GM12878 (cell line): ENCODE measurements at regions not wholly inside any gene's neighbourhood (a gene's known extent, or its start where the extent isn't known, plus 50 kb on each side); places are given as distances from the start of the nearest gene placed in this dataset.

Source experiments
- ATAC-seq: fragments of 200-7000 bp; cut with Tn5 transposase; 3 replicates; pipeline ENCODE4 v1.9.1; 2020; ENCODE audit warnings: mild to moderate bottlenecking, moderate library complexity
- BruUV-seq: library from RNA; stranded (reverse); fragments of 400-500 nt; replicated peaks from 2 replicates; lab custom pipeline; 2021; lab: Mats Ljungman, UMichigan
- CTCF ChIA-PET: fragments of 300-600 bp; sonication (Branson Sonifier 250); formaldehyde crosslinking; extraction: SDS; loops from one replicate; lab custom pipeline; 2021; ENCODE audit warnings: inconsistent platforms; lab: Yijun Ruan, JAX
- POLR2A ChIA-PET: fragments of 350-600 bp; formaldehyde crosslinking; extraction: SDS; loops from one replicate; lab custom pipeline; 2021; ENCODE audit warnings: inconsistent platforms; lab: Charles Lee
- RAD21 ChIA-PET: fragments of 300-600 bp; sonication (Branson Sonifier 250); formaldehyde crosslinking; loops from one replicate; lab custom pipeline; 2023; ENCODE audit warnings: antibody characterized with exemption; ENCODE audit not compliant: unreplicated experiment; lab: Charles Lee
- SMC1A ChIA-PET: fragments of 300-600 bp; sonication (Branson Sonifier 250); formaldehyde crosslinking; loops from one replicate; lab custom pipeline; 2023; ENCODE audit not compliant: unreplicated experiment, uncharacterized antibody; lab: Charles Lee
- DNase-seq: peaks from one replicate; pipeline ENCODE4 v3.0.0-alpha.2; 2011; ENCODE audit warnings: low read depth, low spot score
- FAIRE-seq: peaks from 3 replicates; lab custom pipeline; 2011; peaks lifted over from hg19 to GRCh38; lab: Jason Lieb, UNC
- H2AFZ ChIP-seq: 2 replicates; pipeline ENCODE4 v1.6.0; 2011; ENCODE audit warnings: low read depth, low read length, control low read depth; ENCODE audit not compliant: control insufficient read depth
- H3K27ac ChIP-seq: 2 replicates; pipeline ENCODE4 v1.5.1; 2011; ENCODE audit warnings: control low read depth; ENCODE audit not compliant: control insufficient read depth, insufficient read depth
- H3K27me3 ChIP-seq, 2 experiments: replicated peaks in 1 of 2; 2 replicates each; pipeline versions ENCODE4 v1.6.0 to v1.6.1; 2011; ENCODE audit warnings: low read length in 1 of 2; ENCODE audit not compliant: control insufficient read depth in 2 of 2, insufficient read depth in 2 of 2
- H3K36me3 ChIP-seq, 2 experiments: 2 replicates each; pipeline ENCODE4 v1.5.1; 2011; ENCODE audit warnings: low read length in 1 of 2; ENCODE audit not compliant: control insufficient read depth in 2 of 2, insufficient read depth in 2 of 2
- H3K4me1 ChIP-seq: 2 replicates; pipeline ENCODE4 v1.6.1; 2011; ENCODE audit warnings: mild to moderate bottlenecking, low read length, moderate library complexity, mixed read lengths; ENCODE audit not compliant: control insufficient read depth, insufficient read depth
- H3K4me2 ChIP-seq: 2 replicates; pipeline ENCODE4 v1.6.0; 2011; ENCODE audit warnings: control low read depth; ENCODE audit not compliant: control insufficient read depth, insufficient read depth
- H3K4me3 ChIP-seq: fragments of 200-600 bp; sonication (generic); 2 replicates; pipeline ENCODE4 v1.5.1; 2016
- H3K79me2 ChIP-seq: 2 replicates; pipeline ENCODE4 v1.6.0; 2011; ENCODE audit warnings: low read length; ENCODE audit not compliant: control insufficient read depth, insufficient read depth
- H3K9ac ChIP-seq: 2 replicates; pipeline ENCODE4 v1.8.0; 2011; ENCODE audit warnings: low read length, control low read depth, mixed read lengths; ENCODE audit not compliant: control insufficient read depth, insufficient read depth
- H3K9me3 ChIP-seq: replicated peaks from 3 replicates; pipeline ENCODE4 v1.5.1; 2011; ENCODE audit warnings: mild to moderate bottlenecking, low read length; ENCODE audit not compliant: control insufficient read depth, insufficient read depth
- H4K20me1 ChIP-seq: 2 replicates; pipeline ENCODE4 v1.6.0; 2011; ENCODE audit not compliant: control insufficient read depth, insufficient read depth
- ASH2L ChIP-seq: fragments of 300-600, 200-600 bp; sonication (generic); IDR thresholded peaks from 2 replicates; pipeline ENCODE4 v1.6.1; 2017; ENCODE audit warnings: low read depth, mild to moderate bottlenecking, borderline replicate concordance
- BCL11A ChIP-seq: IDR thresholded peaks from 2 replicates; pipeline ENCODE4 v1.6.1; 2011; ENCODE audit warnings: low read depth, low read length
- BCL3 ChIP-seq: IDR thresholded peaks from 2 replicates; pipeline ENCODE4 v1.6.1; 2011; ENCODE audit warnings: borderline replicate concordance, low read depth, mild to moderate bottlenecking, moderate library complexity, low read length; ENCODE audit not compliant: insufficient read depth, poor library complexity, severe bottlenecking
- BHLHE40 ChIP-seq, 2 experiments: fragments of 450-650 bp in 1 of 2; IDR thresholded peaks; 2 replicates each; pipeline ENCODE4 v1.6.1; 2011 to 2017; ENCODE audit warnings: low read depth in 2 of 2, borderline replicate concordance in 1 of 2, improper control_type of control experiment in 1 of 2, low read length in 1 of 2, mild to moderate bottlenecking in 1 of 2
- BMI1 ChIP-seq: fragments of 450-650 bp; IDR thresholded peaks from 2 replicates; pipeline ENCODE4 v1.6.1; 2016; ENCODE audit warnings: mild to moderate bottlenecking, moderate library complexity, borderline replicate concordance
- FOXM1 ChIP-seq: IDR thresholded peaks from 2 replicates; pipeline ENCODE4 v1.6.1; 2012; ENCODE audit warnings: low read depth, mild to moderate bottlenecking, inconsistent platforms, low read length, moderate library complexity
- HSF1 ChIP-seq: fragments of 150-350 bp; IDR thresholded peaks from 2 replicates; pipeline ENCODE4 v1.6.1; 2014; ENCODE audit warnings: mild to moderate bottlenecking, low read depth, low read length
- MTA2 ChIP-seq: fragments of 450-650 bp; IDR thresholded peaks from 2 replicates; pipeline ENCODE4 v1.6.1; 2016; ENCODE audit warnings: low read depth, mild to moderate bottlenecking, moderate library complexity
- NR2C2 ChIP-seq: IDR thresholded peaks from 2 replicates; pipeline ENCODE4 v1.6.1; 2011; ENCODE audit warnings: borderline replicate concordance, low read depth; ENCODE audit not compliant: control insufficient read depth, insufficient read length
- RELA ChIP-seq: fragments of 450-650 bp; IDR thresholded peaks from 2 replicates; pipeline ENCODE4 v1.8.0; 2014; ENCODE audit warnings: borderline replicate concordance; ENCODE audit not compliant: partially characterized antibody
- STAT1 ChIP-seq: fragments of 450-650 bp; conservative IDR thresholded peaks from 2 replicates; pipeline ENCODE4 v1.6.1; 2014; ENCODE audit warnings: antibody characterized with exemption, mild to moderate bottlenecking
- USF1 ChIP-seq: IDR thresholded peaks from 2 replicates; pipeline ENCODE4 v1.6.1; 2011; ENCODE audit warnings: borderline replicate concordance, low read depth, mild to moderate bottlenecking, moderate library complexity, mixed read lengths, low read length; ENCODE audit not compliant: insufficient read depth; ENCODE audit errors: extremely low read length
- WRNIP1 ChIP-seq: IDR thresholded peaks from 2 replicates; pipeline ENCODE4 v1.6.1; 2011; ENCODE audit warnings: low read depth, low read length, improper control_type of control experiment, borderline replicate concordance
- ZNF24 ChIP-seq: fragments of 450-650 bp; IDR thresholded peaks from 2 replicates; pipeline ENCODE4 v1.6.1; 2017; ENCODE audit warnings: antibody characterized with exemption, mild to moderate bottlenecking
- ZSCAN29 ChIP-seq: fragments of 450-650 bp; IDR thresholded peaks from 2 replicates; pipeline ENCODE4 v1.6.1; 2017; ENCODE audit warnings: mild to moderate bottlenecking, moderate library complexity
- WGBS: methylation state at CpG from one replicate; pipeline ENCODE4 v1.1.6; 2016; ENCODE audit warnings: low lambda C conversion rate; ENCODE audit not compliant: insufficient replicate concordance, insufficient coverage; ENCODE audit errors: missing lambda C conversion rate; 5-methylcytosine and 5-hydroxymethylcytosine counted together
- in situ Hi-C: fragments of 300-500 bp; cut with MboI; formaldehyde crosslinking; loops from 9 replicates; pipeline ENCODE4 v1.14.3; 2018; ENCODE audit warnings: mixed read lengths
- intact Hi-C: fragments of 100-400 bp; cut with micrococcal nuclease; formaldehyde crosslinking; loops from one replicate; pipeline ENCODE4 v1.14.2; 2022; ENCODE audit not compliant: unreplicated experiment

- TF ChIP-seq WRNIP1 (no peak), STAT1 (no peak)
- TF ChIP-seq, all 136 proteins: peak for 0
- H3K27me3 ChIP-seq = peaks cover 2 to 4% of the 10 kb centered on the region in 2 experiments; a peak in 2 of 4 replicates
- ChIA-PET CTCF (no interaction called here), SMC1A (no interaction called here), RAD21 (no interaction called here), POLR2A (no interaction called here)
- no peak overlapping the region for H3K4me2 ChIP-seq
- no peak overlapping the region for H3K9ac ChIP-seq
- no TSS peak for BruUV-seq
- no peaks in the 10 kb centered on the region for H3K9me3 ChIP-seq
- no peaks in the 10 kb centered on the region for H4K20me1 ChIP-seq
- DNase-seq (no peak), FAIRE-seq (no peak), ATAC-seq (no peak)
- no peak overlapping the region for H3K4me3 ChIP-seq
- no peaks in the 10 kb centered on the region for H3K79me2 ChIP-seq
- H3K36me3 ChIP-seq = no peaks in the 10 kb centered on the region
- WGBS = 55% methylated on average over 3 of the region's 3 CpGs
- no peak overlapping the region for H2AFZ ChIP-seq
- in situ Hi-C loops = no loop called here
- no peaks in the 10 kb centered on the region for H3K4me1 ChIP-seq
- intact Hi-C loops = no loop called here
- H3K27ac ChIP-seq = no peak overlapping the region
Measured at GRCh38 chr17:74062234-74062633, 141.2 kb upstream of the RPL38 start.

GRCh38 chr17:74063439-74063838 is 140.0 kb upstream of the RPL38 start:
- ChIA-PET CTCF (no interaction called here), POLR2A (no interaction called here), SMC1A (no interaction called here), RAD21 (no interaction called here)
- no peaks in the 10 kb centered on the region for H3K79me2 ChIP-seq
- H3K4me3 ChIP-seq = no peak overlapping the region
- no peaks in the 10 kb centered on the region for H3K36me3 ChIP-seq
- WGBS = 29% methylated on average over 10 of the region's 10 CpGs
- DNase-seq (no peak), ATAC-seq (no peak), FAIRE-seq (no peak)
- H3K4me1 ChIP-seq = no peaks in the 10 kb centered on the region
- no peaks in the 10 kb centered on the region for H3K9me3 ChIP-seq
- peaks cover 2 to 4% of the 10 kb centered on the region in 2 experiments; a peak in 2 of 4 replicates for H3K27me3 ChIP-seq
- no TSS peak for BruUV-seq
- H4K20me1 ChIP-seq = no peaks in the 10 kb centered on the region
- in situ Hi-C loops (no loop called here), intact Hi-C loops (no loop called here)
- no peak overlapping the region for H3K4me2 ChIP-seq
- H2AFZ ChIP-seq = no peak overlapping the region
- no peak overlapping the region for H3K9ac ChIP-seq
- no peak overlapping the region for H3K27ac ChIP-seq
- TF ChIP-seq NR2C2 (no peak), FOXM1 (no peak), HSF1 (no peak), ASH2L (no peak), BCL3 (no peak), USF1 (no peak), ZNF24 (no peak), RELA (no peak), BCL11A (no peak), BMI1 (no peak), MTA2 (no peak), BHLHE40 (IDR thresholded peaks at IDR 0.05; ENCODE audit: borderline replicate concordance in 1 of 2, low read depth in 2 of 2, low read length in 1 of 2) (no peak), ZSCAN29 (no peak)
